Astrocyte (in vitro differentiated cells and primary cell): ENCODE measurements at regions not wholly inside any gene's neighbourhood (a gene's known extent, or its start where the extent isn't known, plus 50 kb on each side); places are given as distances from the start of the nearest gene placed in this dataset.

ENCODE experiments used
- DNase-seq: peaks from one replicate; pipeline ENCODE4 v3.0.0-alpha.2; 2010; ENCODE audit warnings: low read depth
- FAIRE-seq: peaks from 2 replicates; lab custom pipeline; 2011; peaks lifted over from hg19 to GRCh38; lab: Jason Lieb, UNC
- H2AFZ ChIP-seq: 2 replicates; pipeline ENCODE4 v1.6.0; 2012; ENCODE audit warnings: low read depth, low read length, inconsistent platforms
- H3K27ac ChIP-seq: 2 replicates; pipeline ENCODE4 v1.5.1; 2011; ENCODE audit warnings: low read depth, low read length, inconsistent platforms
- H3K27me3 ChIP-seq: 2 replicates; pipeline ENCODE4 v1.6.0; 2011; ENCODE audit warnings: low read length, inconsistent platforms; ENCODE audit not compliant: insufficient read depth
- H3K36me3 ChIP-seq: 2 replicates; pipeline ENCODE4 v1.5.1; 2011; ENCODE audit warnings: low read length, inconsistent platforms; ENCODE audit not compliant: insufficient read depth
- H3K4me1 ChIP-seq: 2 replicates; pipeline ENCODE4 v1.5.1; 2011; ENCODE audit warnings: low read length, inconsistent platforms; ENCODE audit not compliant: insufficient read depth
- H3K4me2 ChIP-seq: 2 replicates; pipeline ENCODE4 v1.6.0; 2012; ENCODE audit warnings: low read length, inconsistent platforms
- H3K4me3 ChIP-seq: 2 replicates; pipeline ENCODE4 v1.5.1; 2011; ENCODE audit warnings: low read depth, mild to moderate bottlenecking, low read length, inconsistent platforms; ENCODE audit not compliant: insufficient read depth
- H3K79me2 ChIP-seq: 2 replicates; pipeline ENCODE4 v1.6.0; 2012; ENCODE audit warnings: mild to moderate bottlenecking, low read length, inconsistent platforms; ENCODE audit not compliant: insufficient read depth
- H3K9ac ChIP-seq: 2 replicates; pipeline ENCODE4 v1.6.0; 2012; ENCODE audit warnings: mild to moderate bottlenecking, low read length, inconsistent platforms
- H3K9me3 ChIP-seq: 2 replicates; pipeline ENCODE4 v1.5.1; 2012; ENCODE audit warnings: low read depth, mild to moderate bottlenecking, low read length, inconsistent platforms; ENCODE audit not compliant: insufficient read depth
- H4K20me1 ChIP-seq: 2 replicates; pipeline ENCODE4 v1.6.0; 2012; ENCODE audit warnings: low read length, inconsistent platforms; ENCODE audit not compliant: insufficient read depth
- H3K27ac Mint-ChIP-seq: one replicate; pipeline ENCODE4 v1.8.0; 2021; ENCODE audit warnings: mild to moderate bottlenecking, mixed read lengths; ENCODE audit not compliant: unreplicated experiment
- H3K27me3 Mint-ChIP-seq: one replicate; pipeline ENCODE4 v1.8.0; 2021; ENCODE audit warnings: low read depth, mixed read lengths; ENCODE audit not compliant: unreplicated experiment
- H3K36me3 Mint-ChIP-seq: one replicate; pipeline ENCODE4 v1.8.0; 2021; ENCODE audit warnings: low read depth, mixed read lengths; ENCODE audit not compliant: unreplicated experiment
- H3K4me1 Mint-ChIP-seq: one replicate; pipeline ENCODE4 v1.8.0; 2021; ENCODE audit warnings: low read depth, mixed read lengths; ENCODE audit not compliant: unreplicated experiment
- H3K4me3 Mint-ChIP-seq: one replicate; pipeline ENCODE4 v1.8.0; 2021; ENCODE audit warnings: mild to moderate bottlenecking, moderate library complexity, mixed read lengths; ENCODE audit not compliant: unreplicated experiment
- H3K9me3 Mint-ChIP-seq: one replicate; pipeline ENCODE4 v1.8.0; 2021; ENCODE audit warnings: mild to moderate bottlenecking, mixed read lengths; ENCODE audit not compliant: unreplicated experiment
- CTCF ChIP-seq: IDR thresholded peaks from 2 replicates; pipeline ENCODE4 v1.5.1; 2011; ENCODE audit warnings: low read depth, mild to moderate bottlenecking, inconsistent platforms, low read length, moderate library complexity; ENCODE audit not compliant: insufficient read depth
- EZH2 ChIP-seq: IDR thresholded peaks from 2 replicates; pipeline ENCODE4 v1.6.1; 2012; ENCODE audit warnings: mild to moderate bottlenecking, low read length, inconsistent platforms; ENCODE audit not compliant: insufficient read depth

- H3K9me3 Mint-ChIP-seq: no peaks in the 10 kb centered on the region
- Histone ChIP-seq H3K9ac (no peak overlapping the region), H3K79me2 (no peaks in the 10 kb centered on the region), H4K20me1 (no peaks in the 10 kb centered on the region), H3K4me2 (no peak overlapping the region), H3K36me3 (no peaks in the 10 kb centered on the region), H3K27me3 (no peaks in the 10 kb centered on the region), H3K4me1 (no peaks in the 10 kb centered on the region), H2AFZ (no peak overlapping the region), H3K9me3 (no peaks in the 10 kb centered on the region), H3K4me3 (no peak overlapping the region), H3K27ac (no peak overlapping the region)
- H3K36me3 Mint-ChIP-seq: no peaks in the 10 kb centered on the region
- FAIRE-seq: peak; percentile 17
- no peaks in the 10 kb centered on the region for H3K27me3 Mint-ChIP-seq
- H3K4me3 Mint-ChIP-seq: no peak overlapping the region
- no peak for DNase-seq
- no peak for TF ChIP-seq CTCF
- no peak for TF ChIP-seq EZH2
- H3K27ac Mint-ChIP-seq: no peak overlapping the region
- H3K4me1 Mint-ChIP-seq: no peaks in the 10 kb centered on the region
Measured at GRCh38 chr14:29355331-29355730, 572.3 kb downstream of the PRKD1 start.

GRCh38 chr14:29355846-29356245 is 571.8 kb downstream of the PRKD1 start:
- no peaks in the 10 kb centered on the region for H3K36me3 ChIP-seq
- H3K4me1 Mint-ChIP-seq: no peaks in the 10 kb centered on the region
- H3K4me2 ChIP-seq: no peak overlapping the region
- H3K27ac Mint-ChIP-seq: no peak overlapping the region
- H2AFZ ChIP-seq: no peak overlapping the region
- no peaks in the 10 kb centered on the region for H3K27me3 Mint-ChIP-seq
- no peaks in the 10 kb centered on the region for H3K79me2 ChIP-seq
- no peak overlapping the region for H3K4me3 Mint-ChIP-seq
- H3K4me1 ChIP-seq: no peaks in the 10 kb centered on the region
- H3K9ac ChIP-seq: no peak overlapping the region
- no peaks in the 10 kb centered on the region for H3K36me3 Mint-ChIP-seq
- H3K27me3 ChIP-seq: no peaks in the 10 kb centered on the region
- H3K9me3 ChIP-seq: no peaks in the 10 kb centered on the region
- no peaks in the 10 kb centered on the region for H3K9me3 Mint-ChIP-seq
- no peak overlapping the region for H3K27ac ChIP-seq
- TF ChIP-seq EZH2 (no peak), CTCF (no peak)
- no peaks in the 10 kb centered on the region for H4K20me1 ChIP-seq
- no peak overlapping the region for H3K4me3 ChIP-seq
- DNase-seq: no peak
- no peak for FAIRE-seq

DNA sequence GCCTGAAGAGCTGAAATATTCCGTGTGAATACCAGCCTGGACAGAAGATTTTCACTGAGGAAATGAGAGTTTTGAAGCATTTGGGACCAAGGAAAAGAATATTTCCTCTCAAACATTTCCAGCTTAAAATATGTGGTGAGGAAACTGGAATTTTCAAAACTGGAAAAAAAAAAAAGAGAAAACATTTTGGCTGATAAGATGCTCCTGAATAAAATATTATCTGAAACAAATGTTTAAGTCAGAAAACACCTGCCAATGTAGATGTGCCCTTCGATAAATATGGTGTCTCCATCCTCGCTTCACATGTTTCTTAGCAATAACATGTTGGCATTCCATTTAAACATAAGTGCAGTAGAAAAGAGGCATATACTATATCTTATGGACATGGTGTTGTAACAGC is 567.0 kb downstream of the PRKD1 start:
- no peak for TF ChIP-seq CTCF
- no peak for TF ChIP-seq EZH2
- Histone ChIP-seq H2AFZ (no peak overlapping the region), H3K4me3 (no peak overlapping the region), H4K20me1 (no peaks in the 10 kb centered on the region), H3K4me1 (no peaks in the 10 kb centered on the region), H3K36me3 (no peaks in the 10 kb centered on the region), H3K9me3 (no peaks in the 10 kb centered on the region), H3K9ac (no peak overlapping the region), H3K27me3 (no peaks in the 10 kb centered on the region), H3K79me2 (no peaks in the 10 kb centered on the region), H3K27ac (no peak overlapping the region), H3K4me2 (no peak overlapping the region)
- Mint-ChIP-seq H3K27ac (no peak overlapping the region), H3K27me3 (no peaks in the 10 kb centered on the region), H3K9me3 (no peaks in the 10 kb centered on the region), H3K36me3 (no peaks in the 10 kb centered on the region), H3K4me3 (no peak overlapping the region), H3K4me1 (no peaks in the 10 kb centered on the region)
- DNase-seq: no peak
- no peak for FAIRE-seq
